A673 (cell line): ENCODE measurements at regions not wholly inside any gene's neighbourhood (a gene's known extent, or its start where the extent isn't known, plus 50 kb on each side); places are given as distances from the start of the nearest gene placed in this dataset.

Experiments used
- BruUV-seq: library from RNA; stranded (reverse); fragments of 400-500 nt; replicated peaks from 2 replicates; lab custom pipeline; 2021; lab: Mats Ljungman, UMichigan
- CTCF ChIA-PET: fragments of 300-600 bp; sonication (Branson Sonifier 250); formaldehyde crosslinking; loops from one replicate; lab custom pipeline; 2022; ENCODE audit warnings: antibody characterized with exemption; lab: Charles Lee
- POLR2A ChIA-PET: fragments of 300-600 bp; sonication (Branson Sonifier 250); formaldehyde crosslinking; loops from one replicate; lab custom pipeline; 2022; ENCODE audit warnings: antibody characterized with exemption; ENCODE audit not compliant: low non-redundant PET; lab: Charles Lee
- DNase-seq: peaks from one replicate; pipeline ENCODE4 v3.0.0-alpha.2; 2015; ENCODE audit warnings: low spot score
- H3K27ac ChIP-seq: fragments of 200-600 bp; sonication (generic); 2 replicates; pipeline ENCODE4 v1.5.1; 2016; ENCODE audit warnings: mixed run types, low read depth, mild to moderate bottlenecking, mixed read lengths, antibody characterized with exemption, low read length; ENCODE audit not compliant: poor library complexity, severe bottlenecking
- H3K27me3 ChIP-seq: fragments of 200-600 bp; sonication (generic); replicated peaks from 2 replicates; pipeline ENCODE4 v1.6.1; 2017; ENCODE audit warnings: mixed run types, low read depth, mild to moderate bottlenecking, mixed read lengths, antibody characterized with exemption, low read length; ENCODE audit not compliant: insufficient read depth, poor library complexity
- H3K36me3 ChIP-seq: fragments of 200-600 bp; sonication (generic); 2 replicates; pipeline ENCODE4 v1.6.1; 2016; ENCODE audit warnings: mixed run types, mild to moderate bottlenecking, mixed read lengths, antibody characterized with exemption, low read length; ENCODE audit not compliant: insufficient read depth, poor library complexity, severe bottlenecking
- H3K4me1 ChIP-seq: fragments of 200-600 bp; sonication (generic); 2 replicates; pipeline ENCODE4 v1.6.1; 2017; ENCODE audit warnings: mixed run types, mild to moderate bottlenecking, mixed read lengths, antibody characterized with exemption, low read length; ENCODE audit not compliant: insufficient read depth, poor library complexity, severe bottlenecking
- H3K4me3 ChIP-seq: fragments of 200-600 bp; sonication (generic); 2 replicates; pipeline ENCODE4 v1.5.1; 2016; ENCODE audit warnings: low read depth, mixed run types, mild to moderate bottlenecking, mixed read lengths, low read length; ENCODE audit not compliant: poor library complexity, severe bottlenecking
- H3K9me3 ChIP-seq: fragments of 200-600 bp; sonication (generic); 2 replicates; pipeline ENCODE4 v1.6.1; 2016; ENCODE audit warnings: mixed run types, low read depth, mild to moderate bottlenecking, mixed read lengths, antibody characterized with exemption, low read length; ENCODE audit not compliant: poor library complexity, severe bottlenecking
- CTCF ChIP-seq: fragments of 300-800, 200-600 bp; sonication (generic); conservative IDR thresholded peaks from 2 replicates; pipeline ENCODE4 v1.5.1; 2017; ENCODE audit warnings: low read depth, mild to moderate bottlenecking, antibody characterized with exemption, low read length, moderate library complexity, mixed read lengths
- EZH2 ChIP-seq: fragments of 200-600 bp; sonication (generic); IDR thresholded peaks from 2 replicates; pipeline ENCODE4 v1.6.1; 2017; ENCODE audit warnings: borderline replicate concordance, low read depth, mild to moderate bottlenecking, mixed read lengths, antibody characterized with exemption, low read length; ENCODE audit not compliant: poor library complexity, severe bottlenecking
- intact Hi-C: fragments of 100-400 bp; cut with micrococcal nuclease; formaldehyde crosslinking; loops from one replicate; pipeline ENCODE4 v1.10.0; 2022; ENCODE audit not compliant: unreplicated experiment

DNA sequence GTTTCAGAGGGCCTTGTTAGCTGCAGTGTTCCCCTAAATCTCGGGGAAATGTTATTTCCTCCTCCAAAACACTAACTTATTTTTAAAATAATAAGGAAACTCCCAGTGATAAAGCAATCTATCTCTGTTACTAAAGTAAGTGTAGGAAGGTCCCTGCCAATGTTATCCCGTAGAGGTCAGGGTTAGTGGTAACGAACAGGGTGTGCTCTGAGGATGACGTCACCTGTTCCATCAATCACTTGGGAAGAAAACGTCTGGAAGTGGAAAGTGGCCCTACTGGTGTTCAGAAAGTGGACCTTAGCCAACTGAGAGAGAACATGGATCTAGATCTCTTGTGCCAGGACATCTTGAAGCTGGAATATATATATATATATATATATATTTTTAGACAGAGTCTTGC lies 249.5 kb downstream of the BCOR start:
- BruUV-seq, result no TSS peak
- POLR2A ChIA-PET, result no interaction called here
- no peak overlapping the region for H3K27ac ChIP-seq

GRCh38 chrX:39848900-39849299 lies 248.9 kb downstream of the BCOR start:
- H3K4me1 ChIP-seq, result peaks cover 5% of the 10 kb centered on the region
- CTCF ChIA-PET, result no interaction called here
- TF ChIP-seq EZH2, result no peak
- no peak for TF ChIP-seq CTCF
- H3K27me3 ChIP-seq, result no peaks in the 10 kb centered on the region
- no peaks in the 10 kb centered on the region for H3K9me3 ChIP-seq
- DNase-seq, result no peak
- no peak overlapping the region for H3K4me3 ChIP-seq
- no peaks in the 10 kb centered on the region for H3K36me3 ChIP-seq
- no TSS peak for BruUV-seq
- intact Hi-C loops, result no loop called here
- POLR2A ChIA-PET, result no interaction called here
- H3K27ac ChIP-seq, result no peak overlapping the region

More for the DNA sequence above, 249.5 kb downstream of the BCOR start:
- Histone ChIP-seq H3K27me3 (no peaks in the 10 kb centered on the region), H3K4me3 (no peak overlapping the region), H3K9me3 (no peaks in the 10 kb centered on the region), H3K4me1 (peaks cover 11% of the 10 kb centered on the region), H3K36me3 (no peaks in the 10 kb centered on the region)
- no peak for TF ChIP-seq EZH2
- TF ChIP-seq CTCF, result no peak
- CTCF ChIA-PET, result no interaction called here
- no peak for DNase-seq
- intact Hi-C loops, result no loop called here

GRCh38 chrX:39850209-39850608 lies 247.5 kb downstream of the BCOR start:
- TF ChIP-seq CTCF, result no peak
- no peak for TF ChIP-seq EZH2
- no TSS peak for BruUV-seq
- intact Hi-C loops, result no loop called here
- Histone ChIP-seq H3K4me3 (no peak overlapping the region), H3K36me3 (no peaks in the 10 kb centered on the region), H3K4me1 (peaks cover 6% of the 10 kb centered on the region), H3K27me3 (no peaks in the 10 kb centered on the region), H3K9me3 (no peaks in the 10 kb centered on the region), H3K27ac (no peak overlapping the region)
- ChIA-PET CTCF (no interaction called here), POLR2A (no interaction called here)
- DNase-seq, result no peak
